HG02642 (cell line): ENCODE measurements at regions not wholly inside any gene's neighbourhood (a gene's known extent, or its start where the extent isn't known, plus 50 kb on each side); places are given as distances from the start of the nearest gene placed in this dataset.

Source experiments
- ATAC-seq: cut with Tn5 transposase; IDR thresholded peaks from one replicate; pipeline ENCODE4 v1.9.1; 2021; ENCODE audit warnings: mild to moderate bottlenecking; ENCODE audit not compliant: unreplicated experiment, poor library complexity

- no peak for ATAC-seq
Measured at GRCh38 chr10:78374331-78375028, 340.8 kb downstream of the RPS24 start.

- ATAC-seq = no peak
Measured at GRCh38 chr10:78375854-78376785, 342.5 kb downstream of the RPS24 start.

- no peak for ATAC-seq
Measured at GRCh38 chr10:78377356-78377755, 343.7 kb downstream of the RPS24 start.

DNA sequence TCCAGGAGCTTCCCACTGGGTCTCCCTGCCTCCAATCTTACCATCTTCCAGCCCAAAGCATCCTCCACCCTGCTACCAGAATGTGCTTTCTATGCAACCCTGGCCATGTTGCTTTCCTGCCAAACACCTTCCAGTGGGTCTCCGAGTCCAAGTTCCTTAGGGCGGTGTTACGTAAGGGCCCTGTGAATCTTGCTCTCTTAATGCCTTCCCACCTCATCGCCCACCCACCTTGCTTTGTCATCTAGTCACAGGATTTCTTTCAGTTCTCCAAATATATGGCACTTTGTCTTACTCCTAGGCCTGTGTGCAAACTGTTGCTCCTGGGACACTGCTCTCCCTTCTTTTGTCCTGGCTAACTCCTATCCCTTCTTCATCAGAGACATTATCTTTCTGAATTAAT is 344.5 kb downstream of the RPS24 start:
- no peak for ATAC-seq

DNA sequence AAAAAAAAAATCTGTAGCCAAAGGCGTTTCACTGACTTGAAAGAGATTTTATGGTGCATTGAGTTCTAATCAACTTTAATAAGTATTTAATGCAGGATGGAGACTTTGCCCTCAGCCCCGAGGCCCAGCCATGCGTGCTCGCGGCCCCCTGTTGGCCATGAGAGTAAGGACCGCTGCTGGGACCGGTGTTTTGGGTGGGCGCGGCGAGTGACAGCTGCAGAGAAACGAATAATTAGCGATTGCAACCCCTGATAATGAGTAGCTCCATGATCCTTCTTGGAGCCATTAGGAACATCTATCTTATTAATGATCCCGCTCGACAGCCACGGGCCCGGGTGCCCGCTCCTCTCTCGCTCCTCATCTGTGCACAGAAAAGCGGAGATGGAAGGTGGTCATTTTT is 347.4 kb downstream of the RPS24 start:
- no peak for ATAC-seq

DNA sequence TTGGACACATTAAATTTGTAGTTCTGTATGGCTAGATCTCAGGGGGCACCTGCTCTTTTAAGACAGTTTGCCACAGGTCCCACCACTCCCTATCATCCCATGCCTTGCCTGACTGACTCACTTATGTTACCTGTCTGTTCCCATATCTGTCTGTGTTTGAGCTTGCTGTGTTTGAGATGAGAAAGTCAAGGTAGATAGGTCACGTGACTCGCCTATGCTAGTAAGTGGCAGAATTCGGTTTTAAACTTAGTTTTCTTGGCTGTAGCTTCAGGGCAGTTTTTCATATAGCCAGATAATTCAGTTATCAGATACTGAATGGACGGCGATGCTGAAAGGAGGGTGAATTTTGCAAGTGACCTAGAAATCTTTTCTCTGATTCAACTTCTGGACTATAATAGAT is 348.4 kb downstream of the RPS24 start:
- no peak for ATAC-seq

GRCh38 chr10:78382772-78383171 is 349.1 kb downstream of the RPS24 start:
- ATAC-seq = no peak

- no peak for ATAC-seq
Measured at GRCh38 chr10:78383378-78384048, 349.9 kb downstream of the RPS24 start.

DNA sequence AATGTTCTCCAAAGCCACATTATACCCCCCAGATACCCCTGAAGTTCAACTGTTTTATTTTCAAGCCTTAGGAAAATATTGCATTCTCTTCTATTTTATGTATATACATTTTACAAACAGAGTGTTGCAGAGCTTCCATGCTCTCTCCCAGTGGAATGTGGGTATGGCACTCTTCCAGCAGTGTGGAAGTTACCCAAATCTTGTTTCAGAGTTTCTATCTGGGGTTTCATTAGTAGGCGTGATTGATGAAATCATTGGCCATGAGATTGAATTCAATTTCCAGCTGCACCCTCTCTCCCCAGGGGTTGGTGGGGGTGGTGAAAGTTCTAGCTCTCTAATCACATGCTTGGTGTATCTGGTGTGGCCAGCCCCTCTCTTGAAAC is 350.4 kb downstream of the RPS24 start:
- ATAC-seq = no peak

- no peak for ATAC-seq
Measured at GRCh38 chr10:78385599-78385998, 351.9 kb downstream of the RPS24 start.

DNA sequence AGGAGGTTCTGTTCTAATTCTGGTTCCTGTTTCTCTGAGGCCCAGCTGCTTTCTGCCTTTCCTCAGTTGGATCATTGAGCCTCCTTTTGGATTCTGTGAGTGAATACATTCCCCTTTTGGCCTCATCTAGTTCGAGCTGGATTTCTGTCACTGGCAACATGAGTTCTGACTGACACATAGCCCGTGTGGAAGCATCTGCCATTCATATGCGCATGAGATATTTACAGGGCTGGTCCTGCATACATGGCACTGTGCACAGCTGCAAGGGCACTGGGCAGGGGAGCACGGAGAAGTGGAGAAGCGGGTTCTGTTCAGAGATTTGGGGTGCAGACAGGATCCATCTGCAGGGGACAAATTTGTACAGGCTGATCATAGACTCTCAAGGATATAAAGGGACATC is 352.8 kb downstream of the RPS24 start:
- no peak for ATAC-seq

- no peak for ATAC-seq
Measured at GRCh38 chr10:78388331-78389050, 354.8 kb downstream of the RPS24 start.

DNA sequence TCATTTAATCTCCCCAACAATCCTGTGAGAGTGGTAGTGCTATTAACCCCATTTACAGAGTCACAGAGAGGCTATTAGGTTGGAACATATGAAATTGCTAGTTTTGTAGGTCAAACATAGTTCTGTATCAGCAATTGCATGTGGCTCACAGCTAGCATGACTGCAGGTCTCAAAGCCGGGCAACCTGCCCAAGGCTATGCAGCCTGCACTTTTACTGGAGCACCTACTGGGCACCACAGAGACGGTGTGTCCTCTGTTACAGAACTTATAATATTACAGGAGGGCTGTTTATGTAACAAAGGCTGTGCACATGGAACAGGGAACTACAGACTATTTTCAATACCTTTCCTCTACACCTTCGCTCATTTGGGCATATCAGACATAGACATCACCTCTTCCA is 355.8 kb downstream of the RPS24 start:
- no peak for ATAC-seq

DNA sequence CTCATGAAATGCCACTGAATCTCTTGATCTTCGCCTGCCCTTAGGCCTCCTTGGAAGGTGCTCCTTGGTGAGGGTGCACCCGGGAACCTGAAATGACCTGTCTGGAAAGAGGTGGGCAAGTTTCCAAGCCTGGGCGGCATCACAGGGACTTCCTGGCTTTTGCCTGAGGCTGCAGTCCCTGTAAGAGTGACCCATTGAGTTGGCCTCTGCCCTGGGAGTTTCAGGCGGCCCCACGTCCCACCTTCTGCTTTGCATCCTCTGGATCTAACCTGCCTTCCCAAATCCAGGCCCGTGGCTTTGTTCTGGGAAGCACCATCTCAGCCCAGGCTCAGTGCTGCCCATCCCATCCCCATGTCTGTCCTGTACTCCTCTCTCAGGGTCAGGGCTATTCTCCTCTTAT is 356.4 kb downstream of the RPS24 start:
- ATAC-seq = no peak

GRCh38 chr10:78390817-78391216 is 357.2 kb downstream of the RPS24 start:
- ATAC-seq = no peak

GRCh38 chr10:78391585-78391984 is 357.9 kb downstream of the RPS24 start:
- ATAC-seq = no peak

DNA sequence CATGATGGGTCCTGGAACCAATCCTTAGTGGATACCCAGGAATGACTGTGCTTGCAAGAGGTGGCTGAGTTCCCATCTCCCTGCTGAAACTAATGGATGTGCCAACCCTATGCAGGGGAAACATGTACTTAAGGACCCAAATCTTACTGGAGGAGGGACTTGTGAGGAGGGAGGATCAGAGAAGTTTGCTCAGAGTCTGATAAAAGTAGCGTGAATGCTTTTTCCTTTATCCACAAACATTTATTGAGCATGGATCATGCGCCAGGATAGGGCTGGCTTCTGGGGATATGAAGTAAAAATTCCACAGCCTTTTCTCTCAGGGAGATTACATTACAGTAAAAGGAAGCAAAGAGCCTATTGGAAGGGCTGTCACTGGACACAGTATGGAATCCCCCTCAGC is 358.5 kb downstream of the RPS24 start:
- no peak for ATAC-seq

DNA sequence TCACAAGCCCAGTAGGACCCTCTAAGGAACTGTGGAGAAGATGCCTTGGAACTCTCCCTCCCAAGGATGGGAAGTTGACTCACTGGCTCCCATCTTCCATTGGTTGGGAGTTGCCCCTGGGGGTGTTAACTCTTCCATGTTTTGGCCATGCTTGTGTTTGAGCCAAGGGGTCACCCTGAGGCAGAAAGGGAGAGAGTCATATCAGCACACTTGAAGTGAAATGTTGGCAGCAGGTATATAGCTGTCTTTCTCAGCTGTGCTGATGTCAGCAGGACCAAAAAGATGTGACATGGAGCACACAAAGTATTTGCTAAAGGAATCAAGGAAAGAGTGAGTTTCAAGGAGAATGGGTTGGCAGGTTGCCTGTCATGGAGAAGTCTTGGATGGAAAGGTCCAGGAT is 359.4 kb downstream of the RPS24 start:
- ATAC-seq = no peak

GRCh38 chr10:78394047-78394446 is 360.4 kb downstream of the RPS24 start:
- ATAC-seq = no peak

DNA sequence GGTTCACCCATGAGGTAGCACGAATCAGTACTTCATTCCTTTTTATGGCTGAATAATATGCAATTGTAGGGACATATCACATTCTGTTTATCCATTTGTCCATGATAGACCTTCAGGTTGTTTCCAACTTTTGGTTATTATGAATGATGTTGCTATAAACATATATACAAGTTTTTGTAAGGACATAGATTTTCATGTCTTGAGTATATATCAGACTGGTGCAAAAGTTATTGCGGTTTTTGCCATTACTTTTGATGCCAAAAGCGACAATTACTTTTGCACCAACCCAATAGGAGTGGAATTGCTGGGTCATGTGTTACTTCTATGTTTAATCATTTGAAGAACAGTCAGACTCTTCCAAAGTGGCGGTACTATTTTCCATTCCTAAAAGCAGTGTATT is 361.5 kb downstream of the RPS24 start:
- ATAC-seq = no peak

GRCh38 chr10:78396754-78397153 is 363.1 kb downstream of the RPS24 start:
- no peak for ATAC-seq
